Peyer's patch (tissue), 4 donors: ENCODE measurements at regions not wholly inside any gene's neighbourhood (a gene's known extent, or its start where the extent isn't known, plus 50 kb on each side); places are given as distances from the start of the nearest gene placed in this dataset.

ENCODE experiments used
- DNase-seq, 3 donors: peaks; one replicate each; pipeline ENCODE4 v3.0.0-alpha.2; 2017 to 2019
- H3K27ac ChIP-seq, 4 donors: fragments of 200-600 bp; sonication (generic); one replicate each; pipeline ENCODE4 v1.5.1; 2016 to 2019
- H3K27me3 ChIP-seq, 2 donors: fragments of 200-600 bp; sonication (generic); one replicate each; pipeline ENCODE4 v1.5.1; 2019
- H3K36me3 ChIP-seq, 3 donors: fragments of 200-600 bp; sonication (generic); one replicate each; pipeline ENCODE4 v1.5.1; 2016 to 2019
- H3K4me1 ChIP-seq, 4 donors: fragments of 200-600 bp; sonication (generic); one replicate each; pipeline ENCODE4 v1.5.1; 2016 to 2019
- H3K4me3 ChIP-seq, 4 donors: fragments of 200-600 bp; sonication (generic); 1 replicate in 3 of 4; 2 replicates in 1 of 4; pipeline ENCODE4 v1.5.1; 2016 to 2019; ENCODE audit warnings: mild to moderate bottlenecking in 1 of 4
- H3K9me3 ChIP-seq, 4 donors: fragments of 200-600 bp; sonication (generic); one replicate each; pipeline ENCODE4 v1.5.1; 2016 to 2019; ENCODE audit warnings: mild to moderate bottlenecking in 1 of 4
- CTCF ChIP-seq, 6 experiments: fragments of 450-650 bp in 4 of 6; fragments of 200-600 bp in 2 of 6; sonication (generic) in 1 of 6; IDR thresholded peaks; one replicate each; pipeline ENCODE4 v1.5.1; 2017 to 2019; ENCODE audit warnings: antibody characterized with exemption in 6 of 6, mild to moderate bottlenecking in 3 of 6, moderate library complexity in 1 of 6
- POLR2A ChIP-seq, 2 donors: fragments of 450-650 bp; IDR thresholded peaks; one replicate each; pipeline ENCODE4 v1.5.1; 2017; ENCODE audit warnings: antibody characterized with exemption in 2 of 2, mild to moderate bottlenecking in 2 of 2, moderate library complexity in 2 of 2

- H3K27me3 ChIP-seq = no peaks in the 10 kb centered on the region
These were observed 877.5 kb upstream of the PCDH9 start for GRCh38 chr13:68107667-68108066.

GRCh38 chr13:68099631-68100030 lies 869.5 kb upstream of the PCDH9 start:
- no peaks in the 10 kb centered on the region for H3K9me3 ChIP-seq
- H3K4me3 ChIP-seq = no peak overlapping the region
- no peaks in the 10 kb centered on the region for H3K36me3 ChIP-seq
- H3K4me1 ChIP-seq = no peaks in the 10 kb centered on the region
- no peak overlapping the region for H3K27ac ChIP-seq
- no peaks in the 10 kb centered on the region for H3K27me3 ChIP-seq
- TF ChIP-seq POLR2A (IDR thresholded peaks at IDR 0.05) (no peak), CTCF (IDR thresholded peaks at IDR 0.05) (no peak)
- DNase-seq = no peak

More at GRCh38 chr13:68107667-68108066, 877.5 kb upstream of the PCDH9 start:
- H3K36me3 ChIP-seq = no peaks in the 10 kb centered on the region
- TF ChIP-seq CTCF (IDR thresholded peaks at IDR 0.05) (no peak), POLR2A (IDR thresholded peaks at IDR 0.05) (no peak)
- peaks cover 0 to 10% (median 0%) of the 10 kb centered on the region in 4 donors for H3K9me3 ChIP-seq
- no peak overlapping the region for H3K4me3 ChIP-seq
- DNase-seq = no peak
- no peak overlapping the region for H3K27ac ChIP-seq
- H3K4me1 ChIP-seq = no peaks in the 10 kb centered on the region

DNA sequence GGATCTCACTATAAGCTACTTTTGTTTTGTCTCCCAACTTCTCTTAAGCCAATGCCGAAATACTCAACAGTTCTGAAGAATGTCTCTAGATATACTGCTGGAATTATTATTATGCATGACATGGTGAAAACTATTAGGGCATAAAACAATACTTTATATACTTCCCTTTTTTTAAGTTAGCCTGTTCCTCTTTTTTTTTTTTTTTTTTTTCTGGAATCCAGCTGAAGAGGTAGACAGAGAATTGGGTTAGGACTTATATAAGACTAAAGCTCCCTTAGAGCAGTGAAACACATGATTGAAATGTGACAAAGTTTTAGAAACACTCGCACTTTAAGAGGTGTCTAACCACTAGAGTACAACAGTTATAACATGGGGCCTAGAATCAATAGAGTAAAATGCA lies 850.9 kb upstream of the PCDH9 start:
- H3K27me3 ChIP-seq = no peaks in the 10 kb centered on the region
- TF ChIP-seq POLR2A (IDR thresholded peaks at IDR 0.05) (no peak), CTCF (IDR thresholded peaks at IDR 0.05) (no peak)
- no peaks in the 10 kb centered on the region for H3K4me1 ChIP-seq
- no peak for DNase-seq
- no peak overlapping the region for H3K4me3 ChIP-seq
- no peaks in the 10 kb centered on the region for H3K36me3 ChIP-seq
- H3K9me3 ChIP-seq = no peaks in the 10 kb centered on the region
- no peak overlapping the region for H3K27ac ChIP-seq

GRCh38 chr13:68078874-68079273 lies 848.7 kb upstream of the PCDH9 start:
- no peak for DNase-seq
- no peak overlapping the region for H3K4me3 ChIP-seq
- H3K4me1 ChIP-seq = no peaks in the 10 kb centered on the region
- TF ChIP-seq CTCF (IDR thresholded peaks at IDR 0.05) (no peak), POLR2A (IDR thresholded peaks at IDR 0.05) (no peak)
- H3K36me3 ChIP-seq = no peaks in the 10 kb centered on the region
- H3K9me3 ChIP-seq = no peaks in the 10 kb centered on the region
- H3K27me3 ChIP-seq = no peaks in the 10 kb centered on the region
- no peak overlapping the region for H3K27ac ChIP-seq

GRCh38 chr13:68078469-68078868 lies 848.3 kb upstream of the PCDH9 start:
- Histone ChIP-seq H3K36me3 (no peaks in the 10 kb centered on the region), H3K4me1 (no peaks in the 10 kb centered on the region), H3K9me3 (no peaks in the 10 kb centered on the region), H3K27me3 (no peaks in the 10 kb centered on the region), H3K4me3 (no peak overlapping the region), H3K27ac (no peak overlapping the region)
- TF ChIP-seq POLR2A (IDR thresholded peaks at IDR 0.05) = no peak
- DNase-seq = no peak

DNA sequence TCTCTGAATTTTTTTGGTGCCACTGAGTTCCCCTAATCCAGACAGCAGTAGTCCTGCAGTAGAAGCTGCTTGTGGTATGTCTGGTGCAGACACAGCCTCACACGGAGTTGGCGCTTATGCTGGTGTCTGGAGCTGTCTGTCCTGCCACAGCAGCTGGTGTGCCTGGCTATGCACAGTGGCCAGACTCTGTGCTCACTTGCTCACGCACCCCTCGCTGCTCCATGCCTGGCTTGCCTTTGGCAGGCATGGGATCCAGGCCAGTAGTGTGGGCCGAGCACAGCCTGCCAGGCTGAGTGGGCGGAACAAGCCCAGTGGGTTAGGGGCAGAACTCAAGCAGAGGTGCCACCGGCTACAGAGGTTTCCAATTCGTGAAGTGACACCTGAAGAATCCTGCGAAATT lies 845.9 kb upstream of the PCDH9 start:
- Histone ChIP-seq H3K36me3 (no peaks in the 10 kb centered on the region), H3K27me3 (no peaks in the 10 kb centered on the region), H3K4me3 (no peak overlapping the region), H3K9me3 (peaks cover 0 to 3% (median 0%) of the 10 kb centered on the region in 4 donors), H3K4me1 (no peaks in the 10 kb centered on the region), H3K27ac (no peak overlapping the region)
- TF ChIP-seq POLR2A (IDR thresholded peaks at IDR 0.05) = no peak
- TF ChIP-seq CTCF (IDR thresholded peaks at IDR 0.05) = no peak
- DNase-seq = peak in 1 of 3 donors; percentile 39
